Fibroblast of skin of back (primary cell): ENCODE measurements at regions not wholly inside any gene's neighbourhood (a gene's known extent, or its start where the extent isn't known, plus 50 kb on each side); places are given as distances from the start of the nearest gene placed in this dataset.
A peak's percentile ranks its signal among the peaks of the same experiment; 100 is the strongest.

Experiments used
- DNase-seq: peaks from one replicate; pipeline ENCODE4 v3.0.0-alpha.2; 2013

GRCh38 chr2:104786204-104786603 lies 67.7 kb upstream of the POU3F3 start:
- no peak for DNase-seq

GRCh38 chr2:104786821-104787220 lies 67.1 kb upstream of the POU3F3 start:
- DNase-seq: no peak

- no peak for DNase-seq
Observed at GRCh38 chr2:104787298-104788065, 66.4 kb upstream of the POU3F3 start.

GRCh38 chr2:104788742-104789455 lies 65.0 kb upstream of the POU3F3 start:
- DNase-seq: no peak

GRCh38 chr2:104790100-104790811 lies 63.7 kb upstream of the POU3F3 start:
- peak; percentile 46 for DNase-seq

GRCh38 chr2:104790901-104791495 lies 62.9 kb upstream of the POU3F3 start:
- peak; percentile 44 for DNase-seq

GRCh38 chr2:104793966-104794365 lies 59.9 kb upstream of the POU3F3 start:
- peak; percentile 90 for DNase-seq

- peak; percentile 79 for DNase-seq
Observed at GRCh38 chr2:104794441-104794840, 59.5 kb upstream of the POU3F3 start.
